ENCODE measurements at regions not wholly inside any gene's neighbourhood (a gene's known extent, or its start where the extent isn't known, plus 50 kb on each side); places are given as distances from the start of the nearest gene placed in this dataset.
A peak's percentile ranks its signal among the peaks of the same experiment; 100 is the strongest.

- Mint-ChIP-seq H3K27me3 (no peaks in the 10 kb centered on the region), H3K4me3 (no peak overlapping the region), H3K9me3 (peaks cover 0 to 5% (median 3%) of the 10 kb centered on the region in 7 donors), H3K4me1 (no peaks in the 10 kb centered on the region), H3K27ac (no peak overlapping the region), H3K36me3 (no peaks in the 10 kb centered on the region)
- no peak for ATAC-seq (ENCODE audit: low read depth in 2 of 2)
- no peak for DNase-seq
Observed at GRCh38 chr14:25231004-25231403, 181.1 kb upstream of the STXBP6 start.

GRCh38 chr14:25226214-25226613, 176.3 kb upstream of the STXBP6 start:
- no peaks in the 10 kb centered on the region for H3K36me3 Mint-ChIP-seq
- ATAC-seq (ENCODE audit: low read depth in 2 of 2): no peak
- no peak for DNase-seq
- peaks cover 0 to 5% (median 3%) of the 10 kb centered on the region in 7 donors for H3K9me3 Mint-ChIP-seq
- no peak overlapping the region for H3K27ac Mint-ChIP-seq
- H3K4me3 Mint-ChIP-seq: no peak overlapping the region
- H3K27me3 Mint-ChIP-seq: peaks cover 0 to 10% (median 0%) of the 10 kb centered on the region in 3 donors
- no peaks in the 10 kb centered on the region for H3K4me1 Mint-ChIP-seq

- H3K9me3 Mint-ChIP-seq: peaks cover 0 to 5% (median 2%) of the 10 kb centered on the region in 7 donors
- H3K27ac Mint-ChIP-seq: no peak overlapping the region
- no peak for ATAC-seq (ENCODE audit: low read depth in 2 of 2)
- no peak overlapping the region for H3K4me3 Mint-ChIP-seq
- DNase-seq: no peak
- peaks cover 0 to 10% (median 0%) of the 10 kb centered on the region in 3 donors for H3K27me3 Mint-ChIP-seq
- H3K36me3 Mint-ChIP-seq: no peaks in the 10 kb centered on the region
- H3K4me1 Mint-ChIP-seq: no peaks in the 10 kb centered on the region
Observed at GRCh38 chr14:25222256-25222655, 172.3 kb upstream of the STXBP6 start.

GRCh38 chr14:25220514-25220913, 170.6 kb upstream of the STXBP6 start:
- DNase-seq (no peak), ATAC-seq (ENCODE audit: low read depth in 2 of 2) (no peak)
- Mint-ChIP-seq H3K9me3 (peaks cover 0 to 3% (median 2%) of the 10 kb centered on the region in 7 donors), H3K36me3 (no peaks in the 10 kb centered on the region), H3K4me3 (no peak overlapping the region), H3K27me3 (peaks cover 0 to 10% (median 0%) of the 10 kb centered on the region in 3 donors), H3K27ac (no peak overlapping the region), H3K4me1 (no peaks in the 10 kb centered on the region)

DNA sequence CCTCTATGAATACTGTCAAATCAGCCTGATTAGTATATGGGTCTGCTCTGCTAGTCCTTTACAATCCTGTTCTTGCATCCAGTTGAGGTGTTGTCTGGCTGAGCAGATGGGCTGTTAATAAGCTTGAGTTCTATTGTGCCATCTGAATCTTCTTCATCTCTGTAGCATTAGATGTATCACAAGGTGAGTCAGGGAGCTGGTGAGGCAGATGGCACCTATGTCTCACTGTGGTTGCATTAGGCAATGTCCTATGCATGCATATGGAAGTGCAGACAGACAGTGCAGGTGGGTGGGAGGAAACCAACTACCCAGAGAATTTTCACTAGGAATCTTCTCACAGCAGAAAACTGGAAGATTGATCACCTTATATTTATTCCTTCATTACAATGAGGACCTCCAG, 165.7 kb upstream of the STXBP6 start:
- Mint-ChIP-seq H3K4me3 (no peak overlapping the region), H3K27ac (no peak overlapping the region), H3K9me3 (peaks cover 0 to 6% (median 2%) of the 10 kb centered on the region in 7 donors), H3K27me3 (no peaks in the 10 kb centered on the region), H3K4me1 (no peaks in the 10 kb centered on the region), H3K36me3 (no peaks in the 10 kb centered on the region)
- DNase-seq (no peak), ATAC-seq (ENCODE audit: low read depth in 2 of 2) (no peak)

DNA sequence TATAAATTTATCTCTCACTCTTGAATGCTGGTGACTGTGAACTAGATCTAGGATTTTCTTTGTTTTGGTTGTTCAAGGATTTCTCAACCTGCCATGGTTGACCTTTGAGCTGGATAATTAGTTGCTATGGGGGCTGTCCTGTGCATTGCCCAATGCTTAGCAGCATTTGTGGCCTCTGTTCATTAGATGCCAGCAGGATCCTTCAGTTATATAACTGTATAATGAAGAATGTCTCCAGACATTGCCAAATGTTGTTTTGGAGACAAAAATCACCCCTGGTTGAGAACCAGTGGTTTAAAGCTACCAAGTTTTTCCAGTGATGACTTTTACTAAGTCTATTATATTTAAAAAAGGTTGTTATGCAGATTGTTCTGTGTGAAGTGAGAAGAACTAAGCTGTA, 147.9 kb upstream of the STXBP6 start:
- peaks cover 0 to 8% (median 0%) of the 10 kb centered on the region in 3 donors for H3K27me3 Mint-ChIP-seq
- no peak for ATAC-seq (ENCODE audit: low read depth in 2 of 2)
- H3K36me3 Mint-ChIP-seq: no peaks in the 10 kb centered on the region

GRCh38 chr14:25180221-25180620, 130.3 kb upstream of the STXBP6 start:
- DNase-seq: no peak
- Mint-ChIP-seq H3K27ac (no peak overlapping the region), H3K9me3 (peaks cover 8 to 34% (median 12%) of the 10 kb centered on the region in 7 donors), H3K36me3 (peaks cover 0 to 7% of the 10 kb centered on the region in 2 donors), H3K27me3 (peaks cover 0 to 18% (median 13%) of the 10 kb centered on the region in 3 donors), H3K4me1 (no peaks in the 10 kb centered on the region), H3K4me3 (no peak overlapping the region)
- ATAC-seq (ENCODE audit: low read depth in 2 of 2): no peak

More for the DNA sequence above, 147.9 kb upstream of the STXBP6 start:
- Mint-ChIP-seq H3K9me3 (peaks cover 9 to 27% (median 14%) of the 10 kb centered on the region in 7 donors), H3K4me3 (no peak overlapping the region), H3K4me1 (no peaks in the 10 kb centered on the region), H3K27ac (no peak overlapping the region)
- DNase-seq: no peak

- Mint-ChIP-seq H3K4me3 (no peak overlapping the region), H3K4me1 (no peaks in the 10 kb centered on the region), H3K27ac (no peak overlapping the region), H3K36me3 (peaks cover 0 to 7% of the 10 kb centered on the region in 2 donors), H3K9me3 (peaks cover 6 to 24% (median 8%) of the 10 kb centered on the region in 7 donors), H3K27me3 (peaks cover 0 to 18% (median 5%) of the 10 kb centered on the region in 3 donors)
- DNase-seq: no peak
- no peak for ATAC-seq (ENCODE audit: low read depth in 2 of 2)
Observed at GRCh38 chr14:25178255-25178654, 128.3 kb upstream of the STXBP6 start.

DNA sequence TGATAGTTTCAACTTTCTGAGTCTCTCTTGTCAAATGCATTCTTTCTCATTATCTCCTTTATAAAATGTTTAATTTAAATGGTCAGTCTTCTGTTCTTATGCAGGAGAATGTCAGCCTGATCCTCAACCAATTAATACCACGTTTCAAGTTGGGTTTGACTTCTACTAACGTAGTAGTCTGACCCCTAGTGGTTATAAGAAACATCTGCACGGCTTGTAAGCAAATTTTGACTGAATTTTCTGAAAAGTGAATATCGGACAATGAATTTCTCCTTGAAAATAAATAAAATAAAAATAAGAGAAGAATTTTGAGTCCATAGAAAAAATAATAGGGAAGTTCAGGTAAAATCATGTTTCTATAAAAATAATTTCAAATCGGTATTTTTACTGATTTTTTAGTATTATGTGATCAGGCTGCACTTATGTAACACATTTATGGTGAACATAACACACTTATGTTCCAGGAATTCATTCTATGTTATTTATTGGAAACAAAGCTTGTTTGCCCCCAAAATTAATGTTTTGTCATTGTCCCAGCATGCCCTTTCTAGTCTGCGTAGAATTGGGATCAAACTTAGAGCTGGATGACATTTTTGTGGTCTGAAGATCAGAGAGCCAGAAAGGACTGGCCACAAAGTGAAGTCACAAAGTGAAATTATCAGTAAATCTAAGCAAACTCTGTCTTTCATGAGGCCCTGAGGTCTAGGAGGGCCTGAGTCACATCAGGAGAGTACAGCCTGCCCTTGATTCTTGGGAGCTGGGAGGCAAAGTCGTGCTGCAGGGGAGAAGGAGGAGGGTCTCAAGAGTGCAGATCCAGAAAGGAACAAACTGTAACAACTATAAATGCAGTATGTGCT, 101.2 kb upstream of the STXBP6 start:
- no peak for DNase-seq

DNA sequence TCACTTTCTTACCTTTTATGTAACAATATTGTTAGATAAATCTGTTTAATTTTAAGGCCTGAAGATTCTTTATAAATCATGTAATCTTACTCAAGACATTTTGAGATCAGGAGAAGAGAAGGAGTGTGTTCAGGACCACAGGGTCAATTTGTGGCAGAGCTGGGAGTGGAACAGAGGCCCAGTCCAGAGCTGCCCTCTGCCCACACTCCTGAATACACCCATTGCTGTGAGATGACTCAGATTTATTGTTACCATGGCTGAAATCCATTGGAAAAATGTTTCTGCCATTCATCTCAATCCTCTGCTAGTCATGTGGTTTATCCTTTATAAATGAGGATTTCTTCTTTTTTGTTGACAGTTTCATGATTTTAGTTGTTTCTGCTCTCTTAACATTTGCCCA, 100.5 kb upstream of the STXBP6 start:
- ATAC-seq (ENCODE audit: low read depth in 2 of 2): no peak
- H3K36me3 Mint-ChIP-seq: no peaks in the 10 kb centered on the region

More for the DNA sequence above, 101.2 kb upstream of the STXBP6 start:
- Mint-ChIP-seq H3K9me3 (no peaks in the 10 kb centered on the region), H3K4me3 (no peak overlapping the region), H3K27me3 (peaks cover 0 to 22% (median 0%) of the 10 kb centered on the region in 3 donors), H3K36me3 (no peaks in the 10 kb centered on the region), H3K4me1 (no peaks in the 10 kb centered on the region), H3K27ac (no peak overlapping the region)
- no peak for ATAC-seq (ENCODE audit: low read depth in 2 of 2)

DNA sequence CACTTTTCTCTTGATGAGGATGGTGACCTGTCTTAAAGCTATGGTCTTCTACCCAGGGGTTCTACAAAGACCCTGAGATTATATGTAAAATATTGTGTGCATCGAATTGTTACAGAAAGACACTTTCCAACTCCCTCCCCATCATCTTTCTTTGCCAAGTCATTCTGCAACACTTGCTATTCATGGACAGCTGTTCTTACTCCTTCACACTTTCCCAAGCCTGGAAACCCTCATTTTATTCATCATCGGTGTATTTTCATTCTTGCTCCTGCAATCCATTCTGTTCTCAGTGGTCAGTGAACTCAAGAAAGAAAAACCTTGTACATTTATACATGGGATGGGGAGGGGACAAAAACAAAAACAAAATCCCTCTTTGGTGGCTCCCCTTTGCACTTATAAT, 90.5 kb upstream of the STXBP6 start:
- H3K4me3 Mint-ChIP-seq: no peak overlapping the region
- H3K9me3 Mint-ChIP-seq: peaks cover 2 to 15% (median 5%) of the 10 kb centered on the region in 7 donors
- DNase-seq: no peak
- no peak overlapping the region for H3K27ac Mint-ChIP-seq
- H3K4me1 Mint-ChIP-seq: no peaks in the 10 kb centered on the region
- peaks cover 10 to 18% (median 11%) of the 10 kb centered on the region in 3 donors for H3K27me3 Mint-ChIP-seq
- H3K36me3 Mint-ChIP-seq: peaks cover 0 to 8% of the 10 kb centered on the region in 2 donors
- no peak for ATAC-seq (ENCODE audit: low read depth in 2 of 2)

More for the DNA sequence above, 100.5 kb upstream of the STXBP6 start:
- Mint-ChIP-seq H3K4me3 (no peak overlapping the region), H3K27me3 (peaks cover 0 to 15% (median 0%) of the 10 kb centered on the region in 3 donors), H3K4me1 (no peaks in the 10 kb centered on the region), H3K9me3 (no peaks in the 10 kb centered on the region), H3K27ac (no peak overlapping the region)
- DNase-seq: no peak

GRCh38 chr14:25136811-25137210, 86.9 kb upstream of the STXBP6 start:
- Mint-ChIP-seq H3K27ac (no peak overlapping the region), H3K9me3 (peaks cover 2 to 15% (median 5%) of the 10 kb centered on the region in 7 donors), H3K36me3 (peaks cover 0 to 8% of the 10 kb centered on the region in 2 donors), H3K4me1 (peaks cover 5 to 9% (median 7%) of the 10 kb centered on the region in 3 donors), H3K4me3 (no peak overlapping the region), H3K27me3 (peaks cover 34 to 40% (median 37%) of the 10 kb centered on the region in 3 donors)
- ATAC-seq (ENCODE audit: low read depth in 2 of 2) (no peak), DNase-seq (no peak)

DNA sequence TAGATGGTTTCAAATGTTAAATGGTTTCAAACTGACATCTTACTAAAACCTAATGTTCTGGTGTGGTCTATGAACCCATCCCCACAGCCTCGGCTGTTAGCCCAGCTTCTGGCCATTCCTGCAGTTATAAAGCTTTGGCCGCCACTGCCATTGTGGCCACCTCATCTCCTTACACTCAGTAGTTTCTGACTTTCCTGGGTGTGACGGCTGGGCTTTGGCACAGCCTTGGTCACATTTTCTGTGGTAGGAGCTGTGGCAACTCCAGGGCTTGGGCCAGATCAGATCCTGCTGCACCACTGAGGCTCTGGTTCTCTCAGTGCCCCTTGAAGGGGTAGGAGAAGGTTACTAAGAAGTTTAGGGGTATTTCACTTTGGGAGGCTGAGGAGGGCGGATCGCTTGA, 84.2 kb upstream of the STXBP6 start:
- Mint-ChIP-seq H3K27ac (peak overlapping the region in 1 of 6 donors; percentile 79), H3K27me3 (peaks cover 36 to 50% (median 43%) of the 10 kb centered on the region in 3 donors), H3K9me3 (peaks cover 0 to 8% (median 4%) of the 10 kb centered on the region in 7 donors), H3K4me1 (peaks cover 5 to 9% (median 7%) of the 10 kb centered on the region in 3 donors), H3K4me3 (no peak overlapping the region), H3K36me3 (peaks cover 0 to 8% of the 10 kb centered on the region in 2 donors)
- ATAC-seq (ENCODE audit: low read depth in 2 of 2) (no peak), DNase-seq (no peak)

Measured in naive B cell (primary cell).